SK-N-SH (cell line): ENCODE measurements at regions not wholly inside any gene's neighbourhood (a gene's known extent, or its start where the extent isn't known, plus 50 kb on each side); places are given as distances from the start of the nearest gene placed in this dataset.

Experiments
- EP300 ChIP-seq, 2 experiments: IDR thresholded peaks; 2 replicates each; pipeline versions ENCODE4 v1.4.0 to v1.6.1; 2012; ENCODE audit warnings: borderline replicate concordance in 1 of 2, low read depth in 1 of 2, low read length in 1 of 2
- GABPA ChIP-seq: IDR thresholded peaks from 2 replicates; pipeline ENCODE4 v1.4.0; 2012; ENCODE audit warnings: low read depth, mild to moderate bottlenecking
- NFIC ChIP-seq: IDR thresholded peaks from 2 replicates; pipeline ENCODE4 v1.4.0; 2012; ENCODE audit warnings: borderline replicate concordance
- POLR2AphosphoS5 ChIP-seq: IDR thresholded peaks from 2 replicates; pipeline ENCODE4 v1.6.1; 2012; ENCODE audit warnings: low read depth, low read length
- RAD21 ChIP-seq: IDR thresholded peaks from 2 replicates; pipeline ENCODE4 v1.6.1; 2012; ENCODE audit warnings: mild to moderate bottlenecking, low read length
- RFX5 ChIP-seq: IDR thresholded peaks from 2 replicates; pipeline ENCODE4 v1.6.1; 2012; ENCODE audit warnings: mild to moderate bottlenecking, improper control_type of control experiment, low read length
- RXRA ChIP-seq: IDR thresholded peaks from 2 replicates; pipeline ENCODE4 v1.4.0; 2012; ENCODE audit warnings: low read depth, mild to moderate bottlenecking, borderline replicate concordance
- TAF1 ChIP-seq: IDR thresholded peaks from 2 replicates; pipeline ENCODE4 v1.6.1; 2012; ENCODE audit warnings: low read depth, mild to moderate bottlenecking, low read length, moderate library complexity, borderline replicate concordance
- TCF12 ChIP-seq: IDR thresholded peaks from 2 replicates; pipeline ENCODE4 v1.4.0; 2012
- TF ChIP-seq, protein P1 (sequence below): fragments of 200-600 bp; sonication (generic); IDR thresholded peaks from 2 replicates; pipeline ENCODE4 v1.6.1; 2017; ENCODE audit warnings: antibody characterized with exemption, mild to moderate bottlenecking, moderate library complexity
- TF ChIP-seq, protein P2 (sequence below): IDR thresholded peaks from 2 replicates; pipeline ENCODE4 v1.4.0; 2012; ENCODE audit warnings: low read depth
- TF ChIP-seq, protein P3 (sequence below): fragments of 150-350 bp; IDR thresholded peaks from 2 replicates; pipeline ENCODE4 v1.6.1; 2016; ENCODE audit warnings: mild to moderate bottlenecking, low read depth, low read length
- TF ChIP-seq, protein P4 (sequence below): fragments of 150-350 bp; IDR thresholded peaks from 2 replicates; pipeline ENCODE4 v1.6.1; 2017; ENCODE audit warnings: antibody characterized with exemption, low read length, low read depth, borderline replicate concordance

DNA sequence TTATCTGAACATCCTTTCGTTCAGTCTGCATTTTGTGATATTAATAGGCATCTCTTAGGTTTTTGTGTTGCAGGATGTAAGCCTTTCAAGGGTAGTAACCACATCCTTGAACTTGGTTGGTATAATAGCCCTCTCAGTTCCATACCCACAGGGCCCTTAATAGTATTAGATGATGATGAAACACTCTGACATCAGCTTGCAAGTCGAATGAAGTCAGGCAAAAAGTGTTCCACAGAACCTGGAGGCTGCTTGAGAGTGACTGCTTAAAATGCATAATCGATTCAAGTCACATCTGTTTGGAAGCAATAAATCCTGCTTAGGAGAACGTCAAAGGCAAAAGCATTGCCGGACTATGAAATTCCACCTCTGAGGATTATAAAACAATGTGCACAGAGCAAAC is 415.6 kb upstream of the KAZN start:
- no peak for TF ChIP-seq GABPA
- no peak for TF ChIP-seq EP300 (IDR thresholded peaks at IDR 0.05; ENCODE audit: borderline replicate concordance in 1 of 2, low read depth in 1 of 2, low read length in 1 of 2)
- TF ChIP-seq, protein P1, sequence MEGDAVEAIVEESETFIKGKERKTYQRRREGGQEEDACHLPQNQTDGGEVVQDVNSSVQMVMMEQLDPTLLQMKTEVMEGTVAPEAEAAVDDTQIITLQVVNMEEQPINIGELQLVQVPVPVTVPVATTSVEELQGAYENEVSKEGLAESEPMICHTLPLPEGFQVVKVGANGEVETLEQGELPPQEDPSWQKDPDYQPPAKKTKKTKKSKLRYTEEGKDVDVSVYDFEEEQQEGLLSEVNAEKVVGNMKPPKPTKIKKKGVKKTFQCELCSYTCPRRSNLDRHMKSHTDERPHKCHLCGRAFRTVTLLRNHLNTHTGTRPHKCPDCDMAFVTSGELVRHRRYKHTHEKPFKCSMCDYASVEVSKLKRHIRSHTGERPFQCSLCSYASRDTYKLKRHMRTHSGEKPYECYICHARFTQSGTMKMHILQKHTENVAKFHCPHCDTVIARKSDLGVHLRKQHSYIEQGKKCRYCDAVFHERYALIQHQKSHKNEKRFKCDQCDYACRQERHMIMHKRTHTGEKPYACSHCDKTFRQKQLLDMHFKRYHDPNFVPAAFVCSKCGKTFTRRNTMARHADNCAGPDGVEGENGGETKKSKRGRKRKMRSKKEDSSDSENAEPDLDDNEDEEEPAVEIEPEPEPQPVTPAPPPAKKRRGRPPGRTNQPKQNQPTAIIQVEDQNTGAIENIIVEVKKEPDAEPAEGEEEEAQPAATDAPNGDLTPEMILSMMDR, result no peak
- TF ChIP-seq TAF1, result no peak
- TF ChIP-seq, protein P2, sequence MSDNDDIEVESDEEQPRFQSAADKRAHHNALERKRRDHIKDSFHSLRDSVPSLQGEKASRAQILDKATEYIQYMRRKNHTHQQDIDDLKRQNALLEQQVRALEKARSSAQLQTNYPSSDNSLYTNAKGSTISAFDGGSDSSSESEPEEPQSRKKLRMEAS, result no peak
- no peak for TF ChIP-seq RFX5
- TF ChIP-seq POLR2AphosphoS5, result no peak
- TF ChIP-seq, protein P3, sequence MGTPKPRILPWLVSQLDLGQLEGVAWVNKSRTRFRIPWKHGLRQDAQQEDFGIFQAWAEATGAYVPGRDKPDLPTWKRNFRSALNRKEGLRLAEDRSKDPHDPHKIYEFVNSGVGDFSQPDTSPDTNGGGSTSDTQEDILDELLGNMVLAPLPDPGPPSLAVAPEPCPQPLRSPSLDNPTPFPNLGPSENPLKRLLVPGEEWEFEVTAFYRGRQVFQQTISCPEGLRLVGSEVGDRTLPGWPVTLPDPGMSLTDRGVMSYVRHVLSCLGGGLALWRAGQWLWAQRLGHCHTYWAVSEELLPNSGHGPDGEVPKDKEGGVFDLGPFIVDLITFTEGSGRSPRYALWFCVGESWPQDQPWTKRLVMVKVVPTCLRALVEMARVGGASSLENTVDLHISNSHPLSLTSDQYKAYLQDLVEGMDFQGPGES, result no peak
- no peak for TF ChIP-seq RAD21
- TF ChIP-seq NFIC, result no peak
- no peak for TF ChIP-seq TCF12
- no peak for TF ChIP-seq RXRA
- TF ChIP-seq, protein P4, sequence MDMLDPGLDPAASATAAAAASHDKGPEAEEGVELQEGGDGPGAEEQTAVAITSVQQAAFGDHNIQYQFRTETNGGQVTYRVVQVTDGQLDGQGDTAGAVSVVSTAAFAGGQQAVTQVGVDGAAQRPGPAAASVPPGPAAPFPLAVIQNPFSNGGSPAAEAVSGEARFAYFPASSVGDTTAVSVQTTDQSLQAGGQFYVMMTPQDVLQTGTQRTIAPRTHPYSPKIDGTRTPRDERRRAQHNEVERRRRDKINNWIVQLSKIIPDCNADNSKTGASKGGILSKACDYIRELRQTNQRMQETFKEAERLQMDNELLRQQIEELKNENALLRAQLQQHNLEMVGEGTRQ, result no peak
